Lower leg skin (tissue), 3 donors: ENCODE measurements at regions not wholly inside any gene's neighbourhood (a gene's known extent, or its start where the extent isn't known, plus 50 kb on each side); places are given as distances from the start of the nearest gene placed in this dataset.

Experiments used
- POLR2A ChIP-seq, 2 donors: fragments of 450-650 bp; IDR thresholded peaks; one replicate each; pipeline ENCODE4 v1.6.1; 2016 to 2017; ENCODE audit warnings: antibody characterized with exemption in 2 of 2, mild to moderate bottlenecking in 1 of 2, moderate library complexity in 1 of 2
- TF ChIP-seq, protein P1 (sequence below), 3 donors: fragments of 450-650 bp; IDR thresholded peaks; one replicate each; pipeline ENCODE4 v1.5.1; 2016; ENCODE audit warnings: antibody characterized with exemption in 3 of 3, mild to moderate bottlenecking in 3 of 3, moderate library complexity in 2 of 3

DNA sequence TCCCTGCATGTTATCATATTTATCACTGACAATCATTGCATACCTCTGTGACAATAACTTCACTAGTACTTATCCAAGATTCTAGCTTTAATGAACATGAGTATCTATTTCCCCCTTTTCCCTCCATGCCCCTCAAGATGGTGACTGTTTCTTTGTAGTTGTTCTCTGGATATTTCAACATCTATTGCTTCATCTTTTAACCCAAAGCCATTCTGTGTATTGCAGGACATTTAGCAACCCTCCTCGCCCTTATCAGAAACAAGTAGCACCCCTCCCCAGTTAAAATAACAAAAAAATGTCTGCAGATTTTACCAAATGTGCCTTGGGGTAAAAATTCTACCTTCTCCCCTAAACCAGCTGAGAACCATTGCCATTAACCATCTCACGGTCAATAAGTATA is 979.8 kb upstream of the MANEA start:
- TF ChIP-seq, protein P1, sequence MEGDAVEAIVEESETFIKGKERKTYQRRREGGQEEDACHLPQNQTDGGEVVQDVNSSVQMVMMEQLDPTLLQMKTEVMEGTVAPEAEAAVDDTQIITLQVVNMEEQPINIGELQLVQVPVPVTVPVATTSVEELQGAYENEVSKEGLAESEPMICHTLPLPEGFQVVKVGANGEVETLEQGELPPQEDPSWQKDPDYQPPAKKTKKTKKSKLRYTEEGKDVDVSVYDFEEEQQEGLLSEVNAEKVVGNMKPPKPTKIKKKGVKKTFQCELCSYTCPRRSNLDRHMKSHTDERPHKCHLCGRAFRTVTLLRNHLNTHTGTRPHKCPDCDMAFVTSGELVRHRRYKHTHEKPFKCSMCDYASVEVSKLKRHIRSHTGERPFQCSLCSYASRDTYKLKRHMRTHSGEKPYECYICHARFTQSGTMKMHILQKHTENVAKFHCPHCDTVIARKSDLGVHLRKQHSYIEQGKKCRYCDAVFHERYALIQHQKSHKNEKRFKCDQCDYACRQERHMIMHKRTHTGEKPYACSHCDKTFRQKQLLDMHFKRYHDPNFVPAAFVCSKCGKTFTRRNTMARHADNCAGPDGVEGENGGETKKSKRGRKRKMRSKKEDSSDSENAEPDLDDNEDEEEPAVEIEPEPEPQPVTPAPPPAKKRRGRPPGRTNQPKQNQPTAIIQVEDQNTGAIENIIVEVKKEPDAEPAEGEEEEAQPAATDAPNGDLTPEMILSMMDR (IDR thresholded peaks at IDR 0.05) = no peak
- TF ChIP-seq POLR2A (IDR thresholded peaks at IDR 0.05) = no peak
